ENCODE measurements at regions not wholly inside any gene's neighbourhood (a gene's known extent, or its start where the extent isn't known, plus 50 kb on each side); places are given as distances from the start of the nearest gene placed in this dataset.

GRCh38 chr5:112014783-112015395 is 257.9 kb upstream of the NREP start:
- no peak for TF ChIP-seq POLR2AphosphoS5 (IDR thresholded peaks at IDR 0.05)
- no peak for TF ChIP-seq CTCF (IDR thresholded peaks at IDR 0.05)
- TF ChIP-seq EP300 (IDR thresholded peaks at IDR 0.05; ENCODE audit: low read depth) = no peak
- TF ChIP-seq POLR2A (IDR thresholded peaks at IDR 0.05) = no peak
- H3K4me3 ChIP-seq = no peak overlapping the region
- no peak for DNase-seq
- H3K27ac ChIP-seq = no peak overlapping the region
- intact Hi-C loops (cut with DNase I; ENCODE audit: low total_unique reads) (no loop called here), in situ Hi-C loops (cut with MboI; ENCODE audit: low pct_ligation_motif_present in 1 of 4, low pct_unique_long_range_greater_than_20kb in 1 of 4, low sequenced_read_pairs in 3 of 4) (no loop called here)
- H3K27me3 ChIP-seq = no peaks in the 10 kb centered on the region
- no peaks in the 10 kb centered on the region for H3K9me3 ChIP-seq
- H3K4me1 ChIP-seq = peaks cover 0 to 11% (median 0%) of the 10 kb centered on the region in 4 donors
- no peaks in the 10 kb centered on the region for H3K36me3 ChIP-seq

- DNase-seq = no peak
- no peaks in the 10 kb centered on the region for H3K36me3 ChIP-seq
- in situ Hi-C loops (cut with MboI; ENCODE audit: low pct_ligation_motif_present in 1 of 4, low pct_unique_long_range_greater_than_20kb in 1 of 4, low sequenced_read_pairs in 3 of 4) (no loop called here), intact Hi-C loops (cut with DNase I; ENCODE audit: low total_unique reads) (no loop called here)
- no peaks in the 10 kb centered on the region for H3K27me3 ChIP-seq
- no peaks in the 10 kb centered on the region for H3K9me3 ChIP-seq
- no peak overlapping the region for H3K27ac ChIP-seq
- no peak overlapping the region for H3K4me3 ChIP-seq
- peaks cover 0 to 11% (median 0%) of the 10 kb centered on the region in 4 donors for H3K4me1 ChIP-seq
- no peak for TF ChIP-seq EP300 (IDR thresholded peaks at IDR 0.05; ENCODE audit: low read depth)
- no peak for TF ChIP-seq POLR2A (IDR thresholded peaks at IDR 0.05)
- TF ChIP-seq CTCF (IDR thresholded peaks at IDR 0.05) = no peak
- no peak for TF ChIP-seq POLR2AphosphoS5 (IDR thresholded peaks at IDR 0.05)
Observed at GRCh38 chr5:112013660-112014059, 256.7 kb upstream of the NREP start.

- in situ Hi-C loops (cut with MboI; ENCODE audit: low pct_ligation_motif_present in 1 of 4, low pct_unique_long_range_greater_than_20kb in 1 of 4, low sequenced_read_pairs in 3 of 4) = no loop called here
Observed at GRCh38 chr5:112012104-112012503, 255.1 kb upstream of the NREP start.

GRCh38 chr5:112010475-112010874 is 253.5 kb upstream of the NREP start:
- no peaks in the 10 kb centered on the region for H3K27me3 ChIP-seq
- TF ChIP-seq EP300 (IDR thresholded peaks at IDR 0.05; ENCODE audit: low read depth) (no peak), POLR2A (IDR thresholded peaks at IDR 0.05) (no peak), POLR2AphosphoS5 (IDR thresholded peaks at IDR 0.05) (no peak)
- no peak overlapping the region for H3K27ac ChIP-seq
- WGBS, 2 donors (ENCODE audit: low coverage in 1 of 2) = 85 to 92% methylated on average over 3 of the region's 3 CpGs
- no peak overlapping the region for H3K4me3 ChIP-seq
- no peaks in the 10 kb centered on the region for H3K36me3 ChIP-seq
- DNase-seq = no peak
- H3K9me3 ChIP-seq = no peaks in the 10 kb centered on the region
- in situ Hi-C loops (cut with MboI; ENCODE audit: low pct_ligation_motif_present in 1 of 4, low pct_unique_long_range_greater_than_20kb in 1 of 4, low sequenced_read_pairs in 3 of 4) (no loop called here), intact Hi-C loops (cut with DNase I; ENCODE audit: low total_unique reads) (no loop called here)
- peaks cover 0 to 11% (median 0%) of the 10 kb centered on the region in 4 donors for H3K4me1 ChIP-seq

More at GRCh38 chr5:112012104-112012503, 255.1 kb upstream of the NREP start:
- no peak for DNase-seq
- intact Hi-C loops (cut with DNase I; ENCODE audit: low total_unique reads) = no loop called here
- H3K4me1 ChIP-seq = peaks cover 0 to 11% (median 0%) of the 10 kb centered on the region in 4 donors
- no peaks in the 10 kb centered on the region for H3K36me3 ChIP-seq
- peak overlapping the region in 1 of 4 donors; percentile 39 for H3K27ac ChIP-seq
- 12 to 56% methylated on average over 1 of the region's 1 CpG for WGBS, 2 donors (ENCODE audit: low coverage in 1 of 2)
- H3K27me3 ChIP-seq = no peaks in the 10 kb centered on the region
- H3K9me3 ChIP-seq = no peaks in the 10 kb centered on the region
- TF ChIP-seq CTCF (IDR thresholded peaks at IDR 0.05) (no peak), POLR2AphosphoS5 (IDR thresholded peaks at IDR 0.05) (no peak), POLR2A (IDR thresholded peaks at IDR 0.05) (no peak), EP300 (IDR thresholded peaks at IDR 0.05; ENCODE audit: low read depth) (no peak)
- no peak overlapping the region for H3K4me3 ChIP-seq

- Histone ChIP-seq H3K36me3 (no peaks in the 10 kb centered on the region), H3K27me3 (no peaks in the 10 kb centered on the region), H3K4me3 (no peak overlapping the region), H3K27ac (no peak overlapping the region), H3K4me1 (peaks cover 0 to 4% (median 0%) of the 10 kb centered on the region in 4 donors), H3K9me3 (no peaks in the 10 kb centered on the region)
- TF ChIP-seq CTCF (IDR thresholded peaks at IDR 0.05) = no peak
- no peak for TF ChIP-seq EP300 (IDR thresholded peaks at IDR 0.05; ENCODE audit: low read depth)
- no peak for TF ChIP-seq POLR2A (IDR thresholded peaks at IDR 0.05)
- TF ChIP-seq POLR2AphosphoS5 (IDR thresholded peaks at IDR 0.05) = no peak
- DNase-seq = no peak
- in situ Hi-C loops (cut with MboI; ENCODE audit: low pct_ligation_motif_present in 1 of 4, low pct_unique_long_range_greater_than_20kb in 1 of 4, low sequenced_read_pairs in 3 of 4) = no loop called here
- intact Hi-C loops (cut with DNase I; ENCODE audit: low total_unique reads) = no loop called here
Observed at GRCh38 chr5:112006721-112007120, 249.7 kb upstream of the NREP start.
